ENCODE measurements at regions not wholly inside any gene's neighbourhood (a gene's known extent, or its start where the extent isn't known, plus 50 kb on each side); places are given as distances from the start of the nearest gene placed in this dataset.

- no peak for DNase-seq (ENCODE audit: low read depth)
- no peak overlapping the region for H3K4me3 ChIP-seq (ENCODE audit: low read length)
- peak; percentile 87 for TF ChIP-seq CTCF (conservative IDR thresholded peaks at IDR 0.05; ENCODE audit: low read depth, low read length)
Measured at GRCh38 chr10:105950410-105950809, 1214.1 kb downstream of the SORCS1 start.

- DNase-seq (ENCODE audit: low read depth) = no peak
- no peak overlapping the region for H3K4me3 ChIP-seq (ENCODE audit: low read length)
- no peak for TF ChIP-seq CTCF (conservative IDR thresholded peaks at IDR 0.05; ENCODE audit: low read depth, low read length)
Measured at GRCh38 chr10:105949721-105950120, 1214.8 kb downstream of the SORCS1 start.

- no peak overlapping the region for H3K4me3 ChIP-seq (ENCODE audit: low read length)
- no peak for TF ChIP-seq CTCF (conservative IDR thresholded peaks at IDR 0.05; ENCODE audit: low read depth, low read length)
- DNase-seq (ENCODE audit: low read depth) = no peak
Measured at GRCh38 chr10:105925045-105925785, 1239.3 kb downstream of the SORCS1 start.

GRCh38 chr10:105921348-105921747 is 1243.2 kb downstream of the SORCS1 start:
- DNase-seq (ENCODE audit: low read depth) = no peak
- TF ChIP-seq CTCF (conservative IDR thresholded peaks at IDR 0.05; ENCODE audit: low read depth, low read length) = no peak
- H3K4me3 ChIP-seq (ENCODE audit: low read length) = no peak overlapping the region

- no peak overlapping the region for H3K4me3 ChIP-seq (ENCODE audit: low read length)
- no peak for TF ChIP-seq CTCF (conservative IDR thresholded peaks at IDR 0.05; ENCODE audit: low read depth, low read length)
- DNase-seq (ENCODE audit: low read depth) = no peak
Measured at GRCh38 chr10:105914432-105914831, 1250.1 kb downstream of the SORCS1 start.

- no peak overlapping the region for H3K4me3 ChIP-seq (ENCODE audit: low read length)
- DNase-seq (ENCODE audit: low read depth) = no peak
- TF ChIP-seq CTCF (conservative IDR thresholded peaks at IDR 0.05; ENCODE audit: low read depth, low read length) = no peak
Measured at GRCh38 chr10:105908701-105909100, 1255.8 kb downstream of the SORCS1 start.

- TF ChIP-seq CTCF (conservative IDR thresholded peaks at IDR 0.05; ENCODE audit: low read depth, low read length) = no peak
- H3K4me3 ChIP-seq (ENCODE audit: low read length) = no peak overlapping the region
- no peak for DNase-seq (ENCODE audit: low read depth)
Measured at GRCh38 chr10:105885495-105885894, 1244.4 kb downstream of the SORCS3 start.

All from retinal pigment epithelial cell (primary cell).